ENCODE measurements at regions not wholly inside any gene's neighbourhood (a gene's known extent, or its start where the extent isn't known, plus 50 kb on each side); places are given as distances from the start of the nearest gene placed in this dataset.

GRCh38 chr7:131893631-131894340 lies 337.4 kb upstream of the PODXL start:
- TF ChIP-seq POLR2AphosphoS5 (IDR thresholded peaks at IDR 0.05; ENCODE audit: borderline replicate concordance, low read depth, low read length) (no peak), EZH2 (IDR thresholded peaks at IDR 0.05) (no peak), FOXP2 (optimal IDR thresholded peaks at IDR 0.05; ENCODE audit: control extremely low read depth, extremely low read length, insufficient read depth) (no peak)
